ENCODE measurements at regions not wholly inside any gene's neighbourhood (a gene's known extent, or its start where the extent isn't known, plus 50 kb on each side); places are given as distances from the start of the nearest gene placed in this dataset.
A peak's percentile ranks its signal among the peaks of the same experiment; 100 is the strongest.

- Histone ChIP-seq H2AFZ (ENCODE audit: low read depth, low read length, poor library complexity, severe bottlenecking) (peak overlapping the region; percentile 14), H3K36me3 (ENCODE audit: control insufficient read depth in 1 of 2, insufficient read depth in 2 of 2, low read length in 2 of 2) (no peaks in the 10 kb centered on the region), H3K4me3 (replicated peaks in 1 of 2; ENCODE audit: low read depth in 1 of 2, low read length in 2 of 2) (no peak overlapping the region), H3K9me3 (ENCODE audit: control insufficient read depth in 1 of 2, insufficient read depth in 1 of 2, low read depth in 1 of 2, low read length in 2 of 2) (no peaks in the 10 kb centered on the region), H3K9ac (ENCODE audit: low read length) (no peak overlapping the region), H3K27ac (ENCODE audit: low read depth, low read length) (no peak overlapping the region), H3K27me3 (ENCODE audit: insufficient read depth, low read length) (no peaks in the 10 kb centered on the region), H4K20me1 (ENCODE audit: insufficient read depth) (no peaks in the 10 kb centered on the region), H3K9me2 (ENCODE audit: insufficient read depth) (no peaks in the 10 kb centered on the region), H3K4me1 (ENCODE audit: control insufficient read depth in 1 of 2, insufficient read depth in 2 of 2, low read length in 2 of 2) (peaks cover 6 to 29% of the 10 kb centered on the region in 2 experiments), H3K79me2 (ENCODE audit: insufficient read depth, low read length) (no peaks in the 10 kb centered on the region), H3K4me2 (ENCODE audit: low read length) (no peak overlapping the region)
- no peak for DNase-seq (ENCODE audit: low read depth, low spot score)
- intact Hi-C loops (cut with micrococcal nuclease): no loop called here
- POLR2A ChIA-PET: no interaction called here
- CTCF ChIA-PET: no interaction called here
- no TSS peak for BruUV-seq (replicated peaks)
- RAD21 ChIA-PET (ENCODE audit: low non-redundant PET in 1 of 2, low total read pairs in 2 of 2, uncharacterized antibody in 2 of 2, unreplicated experiment in 2 of 2): no interaction called here
- TF ChIP-seq CEBPB (IDR thresholded peaks at IDR 0.05; ENCODE audit: low read depth) (no peak), RAD21 (IDR thresholded peaks at IDR 0.05; ENCODE audit: low read depth) (no peak), EGR1 (IDR thresholded peaks at IDR 0.05; ENCODE audit: low read depth) (no peak), POLR2A (IDR thresholded peaks at IDR 0.05; ENCODE audit: borderline replicate concordance, extremely low read depth, insufficient read depth, insufficient read length) (no peak), JUND (IDR thresholded peaks at IDR 0.05) (no peak), POLR2AphosphoS5 (IDR thresholded peaks at IDR 0.05; ENCODE audit: low read depth, low read length) (no peak), EZH2phosphoT487 (IDR thresholded peaks at IDR 0.05; ENCODE audit: borderline replicate concordance) (no peak), CTCF (IDR thresholded peaks at IDR 0.05 in 2 of 3, conservative IDR thresholded peaks at IDR 0.05 in 1 of 3; ENCODE audit: borderline replicate concordance in 1 of 3, insufficient read depth in 1 of 3, low read depth in 2 of 3, low read length in 2 of 3) (no peak), TCF7L2 (IDR thresholded peaks at IDR 0.05; ENCODE audit: borderline replicate concordance, extremely low read depth, insufficient read depth, insufficient read length) (no peak), MAX (IDR thresholded peaks at IDR 0.05) (no peak), SIN3A (IDR thresholded peaks at IDR 0.05; ENCODE audit: low read depth) (no peak), ZNF274 (IDR thresholded peaks at IDR 0.05; ENCODE audit: low read depth, low read length) (no peak), ATF3 (IDR thresholded peaks at IDR 0.05) (no peak), REST (IDR thresholded peaks at IDR 0.05; ENCODE audit: low read depth) (no peak), EZH2 (IDR thresholded peaks at IDR 0.05) (no peak), CBX3 (IDR thresholded peaks at IDR 0.05; ENCODE audit: low read depth) (no peak), FOSL1 (IDR thresholded peaks at IDR 0.05; ENCODE audit: low read depth) (no peak), SP1 (IDR thresholded peaks at IDR 0.05; ENCODE audit: low read depth) (no peak), SRF (IDR thresholded peaks at IDR 0.05; ENCODE audit: low read depth) (no peak)
- ATAC-seq: no peak
These were observed 201.3 kb downstream of the ARL4A start for GRCh38 chr7:12888717-12889116.

Measured in HCT116 (cell line).